Neuron (in vitro differentiated cells): ENCODE measurements at regions not wholly inside any gene's neighbourhood (a gene's known extent, or its start where the extent isn't known, plus 50 kb on each side); places are given as distances from the start of the nearest gene placed in this dataset.
"Not testable (repeated sequence)": the region's sequence is repeated elsewhere in the genome, so short reads cannot be mapped to it uniquely, and the experiment has no call there.

ENCODE experiments used
- H2AFZ ChIP-seq: one replicate; pipeline ENCODE4 v1.6.1; 2013; ENCODE audit warnings: low read depth, mild to moderate bottlenecking, inconsistent platforms, low read length, moderate library complexity
- H3K27me3 ChIP-seq: one replicate; pipeline ENCODE4 v1.6.1; 2013; ENCODE audit warnings: low read length; ENCODE audit not compliant: insufficient read depth
- H3K36me3 ChIP-seq: one replicate; pipeline ENCODE4 v1.6.1; 2013; ENCODE audit warnings: low read length; ENCODE audit not compliant: insufficient read depth
- H3K4me1 ChIP-seq: one replicate; pipeline ENCODE4 v1.6.1; 2013; ENCODE audit warnings: low read length; ENCODE audit not compliant: insufficient read depth
- H3K4me3 ChIP-seq: 2 replicates; pipeline ENCODE4 v1.5.1; 2013; ENCODE audit warnings: mild to moderate bottlenecking, low read length, moderate library complexity
- H3K9me3 ChIP-seq: one replicate; pipeline ENCODE4 v1.6.1; 2013; ENCODE audit warnings: low read length

DNA sequence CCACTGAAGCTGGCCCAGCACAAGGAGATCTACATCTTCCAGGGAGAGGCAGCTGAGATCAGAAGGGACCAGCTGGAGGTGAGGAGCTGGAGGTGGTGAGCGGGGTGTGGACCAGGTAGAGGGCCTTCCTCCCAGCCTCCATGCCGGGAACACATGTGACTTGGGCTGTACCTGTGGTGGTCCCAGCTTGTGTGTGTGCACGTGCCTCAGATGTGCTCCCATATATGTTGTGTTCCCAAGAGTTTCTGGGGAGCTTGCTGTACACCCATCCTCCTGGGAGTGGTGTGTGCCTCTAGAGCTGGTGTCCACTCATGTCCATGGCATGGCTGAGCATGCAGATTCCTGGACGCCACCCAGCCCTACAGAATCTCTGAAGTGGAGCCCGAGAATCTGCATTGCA is 183.7 kb upstream of the AKAP13 start:
- H2AFZ ChIP-seq, H3K36me3 ChIP-seq, H3K4me1 ChIP-seq, H3K9me3 ChIP-seq, H3K27me3 ChIP-seq, H3K4me3 ChIP-seq: not testable (repeated sequence)

DNA sequence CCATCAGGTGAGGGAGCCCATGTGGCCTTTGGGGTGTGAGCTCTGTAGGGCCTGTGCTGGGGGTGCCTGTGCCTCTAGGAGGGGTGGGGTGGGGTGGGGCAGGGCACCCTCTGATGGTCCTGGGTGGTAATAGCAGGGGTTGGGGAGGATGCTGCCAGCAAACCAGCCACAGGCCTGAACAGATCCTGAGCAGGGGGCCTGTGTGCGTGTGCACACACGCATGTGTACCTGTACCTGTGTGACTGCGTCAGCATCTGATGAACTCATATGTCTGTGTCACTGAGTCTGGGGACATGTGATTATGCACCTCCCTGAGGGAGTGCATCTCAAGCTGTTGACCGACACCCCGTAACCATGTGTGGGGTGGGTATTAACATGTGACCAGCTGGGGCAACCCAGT is 182.8 kb upstream of the AKAP13 start:
- not testable (repeated sequence) for H3K4me1 ChIP-seq, H3K27me3 ChIP-seq, H3K4me3 ChIP-seq, H2AFZ ChIP-seq, H3K36me3 ChIP-seq, H3K9me3 ChIP-seq

DNA sequence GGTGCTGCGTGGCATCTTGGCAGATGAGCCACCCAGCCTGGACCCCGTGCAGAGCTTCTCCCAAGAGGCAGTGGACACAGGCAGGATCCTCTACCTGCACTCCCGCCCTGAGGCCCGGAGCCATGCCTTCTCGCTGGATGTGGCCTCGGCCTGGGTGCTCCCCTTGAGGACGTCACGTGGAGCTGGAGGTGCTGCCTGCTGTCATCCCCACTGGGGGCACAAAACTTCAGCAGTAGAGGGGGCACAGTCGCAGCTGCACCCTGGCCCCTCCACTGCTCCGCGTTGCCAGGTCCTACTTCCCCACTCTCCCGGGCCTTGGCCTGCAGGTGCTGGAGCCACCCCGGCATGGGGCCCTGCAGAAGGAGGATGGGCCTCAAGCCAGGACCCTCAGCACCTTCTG is 182.0 kb upstream of the AKAP13 start:
- not testable (repeated sequence) for H3K9me3 ChIP-seq, H3K27me3 ChIP-seq, H3K4me1 ChIP-seq, H3K4me3 ChIP-seq, H3K36me3 ChIP-seq, H2AFZ ChIP-seq

DNA sequence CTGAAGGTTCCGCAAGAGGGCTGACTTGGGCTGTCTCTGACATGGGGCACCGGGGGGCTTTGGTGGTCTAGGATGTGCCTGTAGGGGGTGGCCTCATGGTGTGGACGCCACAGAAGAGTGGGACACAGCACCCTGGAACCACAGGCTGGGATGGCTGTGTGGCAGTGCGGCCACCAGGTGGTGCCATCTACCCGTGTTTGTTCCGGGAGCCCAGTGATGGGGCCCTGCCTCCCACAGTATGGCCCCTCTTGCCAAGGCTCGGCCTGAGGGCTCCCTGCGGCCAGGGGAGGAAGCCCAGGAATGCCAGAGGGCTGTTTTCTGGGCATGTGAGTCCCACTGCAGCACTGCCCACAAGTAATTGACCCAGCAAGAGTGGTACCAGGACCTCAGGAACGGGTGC is 180.2 kb upstream of the AKAP13 start:
- H3K4me1 ChIP-seq, H3K27me3 ChIP-seq, H3K4me3 ChIP-seq, H3K36me3 ChIP-seq, H3K9me3 ChIP-seq, H2AFZ ChIP-seq: not testable (repeated sequence)

DNA sequence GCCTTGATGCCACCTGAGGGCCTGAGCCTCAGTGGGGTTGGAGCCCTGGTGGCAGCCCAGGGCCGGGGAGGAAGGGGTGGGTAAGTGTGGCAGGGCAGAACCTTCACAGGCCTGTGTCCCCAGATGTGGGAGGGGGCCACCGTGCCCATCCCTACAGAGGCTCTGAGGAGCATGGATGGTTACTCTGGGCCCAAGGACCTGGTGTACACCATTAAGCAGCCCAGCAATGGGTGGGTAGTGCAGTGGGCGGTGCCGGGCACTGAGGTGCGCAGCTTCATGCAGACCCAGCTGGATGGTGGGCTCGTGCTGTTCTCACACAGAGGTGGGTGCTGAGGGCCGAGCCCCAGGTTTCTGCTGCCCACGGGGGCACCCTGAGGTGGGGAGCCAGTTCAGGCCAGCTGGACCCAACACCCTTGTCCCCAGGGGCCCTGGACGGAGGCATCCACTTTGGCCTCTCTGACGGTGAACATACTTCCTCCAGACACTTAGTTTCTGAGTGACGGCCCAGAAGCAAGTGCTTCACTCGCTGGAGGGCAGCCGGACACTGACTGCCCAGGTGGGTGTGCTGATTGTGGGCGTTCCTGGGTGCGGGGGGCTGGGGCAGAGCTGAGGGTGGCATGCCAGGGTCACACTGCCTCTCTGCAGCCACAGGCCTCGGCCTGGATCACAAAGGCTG is 179.1 kb upstream of the AKAP13 start:
- H3K4me3 ChIP-seq, H3K9me3 ChIP-seq, H3K36me3 ChIP-seq, H3K27me3 ChIP-seq, H3K4me1 ChIP-seq, H2AFZ ChIP-seq: not testable (repeated sequence)

DNA sequence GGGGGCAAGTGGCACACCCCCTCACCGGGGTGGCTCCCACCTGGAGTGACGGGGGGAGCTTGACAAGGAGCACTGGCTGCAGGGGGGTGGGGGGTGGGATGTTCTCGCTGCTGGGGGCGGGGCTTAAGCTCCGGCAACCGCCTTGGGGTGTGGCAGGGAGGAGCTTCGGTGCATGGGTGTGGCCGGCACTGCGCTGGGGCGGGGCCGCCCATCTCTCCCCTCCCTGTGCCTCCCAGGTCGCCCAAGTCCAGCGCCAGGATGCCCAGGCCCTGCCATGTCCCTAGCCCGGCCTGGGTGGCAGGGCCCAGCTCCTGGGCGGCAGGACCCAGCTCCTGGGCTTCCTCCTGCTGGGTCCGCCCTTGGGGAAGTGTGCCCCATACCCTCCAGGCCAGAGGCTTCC is 175.9 kb upstream of the AKAP13 start:
- not testable (repeated sequence) for H3K9me3 ChIP-seq, H2AFZ ChIP-seq, H3K4me3 ChIP-seq, H3K36me3 ChIP-seq, H3K27me3 ChIP-seq, H3K4me1 ChIP-seq

DNA sequence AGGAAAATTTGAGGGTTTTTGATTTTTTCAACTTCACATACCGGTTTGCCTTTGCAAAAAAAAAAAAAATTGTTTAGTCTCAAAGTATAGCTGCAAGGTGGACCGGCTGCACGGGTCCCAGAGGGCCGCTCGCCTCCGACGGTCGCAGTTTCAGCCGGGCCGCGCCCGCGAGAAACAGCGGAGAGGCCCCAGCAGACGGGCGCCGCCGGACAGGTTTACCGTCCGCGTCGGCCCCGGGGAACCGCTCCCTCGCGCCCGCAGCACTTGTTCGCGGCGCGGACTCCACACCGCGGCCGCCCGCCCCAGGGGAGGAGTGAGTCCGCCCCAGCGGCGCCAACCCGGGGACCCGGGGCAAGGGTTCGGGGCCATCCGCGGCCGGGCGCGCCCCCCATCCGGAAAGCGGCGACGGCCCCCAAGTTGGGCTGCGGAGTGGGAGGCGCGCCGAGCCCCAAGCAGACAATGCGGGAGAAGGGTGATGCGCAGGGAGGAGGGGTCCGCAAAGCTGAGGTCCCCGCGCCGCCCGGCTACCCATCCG is 146.5 kb upstream of the AKAP13 start:
- H3K36me3 ChIP-seq, H3K4me1 ChIP-seq, H2AFZ ChIP-seq, H3K9me3 ChIP-seq, H3K27me3 ChIP-seq: not testable (repeated sequence)
- peak overlapping the region; percentile 43 for H3K4me3 ChIP-seq

DNA sequence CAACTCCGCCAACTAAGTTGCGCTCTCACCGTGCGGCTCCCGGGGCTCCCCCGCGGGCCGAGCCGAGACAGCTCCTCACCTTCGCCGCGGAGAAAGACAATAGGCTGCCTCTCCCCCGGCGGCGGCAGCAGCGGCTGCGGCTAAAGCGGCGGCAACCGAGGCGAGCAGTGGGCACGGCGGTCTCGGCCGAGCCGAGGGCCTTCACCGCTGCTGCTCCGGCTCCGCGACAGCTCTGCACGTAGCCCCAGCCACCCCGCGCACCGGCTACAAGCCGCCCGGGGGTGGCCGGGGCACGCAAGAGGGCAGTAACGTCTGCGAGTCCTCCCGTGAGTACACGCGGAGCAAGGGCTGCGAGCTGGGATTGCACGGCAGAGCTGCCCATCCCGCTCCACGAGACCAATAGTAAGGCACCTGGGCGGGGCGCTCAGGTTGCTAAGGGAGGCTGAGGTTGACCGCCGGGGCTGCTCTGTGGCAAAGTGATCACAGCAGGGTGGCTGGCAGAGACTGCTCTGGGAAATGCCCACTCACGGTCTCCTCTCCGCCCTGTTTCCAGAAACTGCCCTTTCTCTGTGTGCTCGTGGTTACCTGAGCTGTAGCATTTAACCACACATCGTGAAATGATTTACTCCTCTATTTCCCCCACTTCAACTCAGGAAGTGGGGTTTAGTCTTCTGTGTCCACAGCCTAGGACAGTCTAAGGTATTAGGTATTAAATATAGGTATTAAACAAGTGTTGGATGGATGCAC is 145.8 kb upstream of the AKAP13 start:
- not testable (repeated sequence) for H3K36me3 ChIP-seq, H3K27me3 ChIP-seq, H3K9me3 ChIP-seq, H2AFZ ChIP-seq, H3K4me1 ChIP-seq
- peak overlapping the region; percentile 38 for H3K4me3 ChIP-seq

DNA sequence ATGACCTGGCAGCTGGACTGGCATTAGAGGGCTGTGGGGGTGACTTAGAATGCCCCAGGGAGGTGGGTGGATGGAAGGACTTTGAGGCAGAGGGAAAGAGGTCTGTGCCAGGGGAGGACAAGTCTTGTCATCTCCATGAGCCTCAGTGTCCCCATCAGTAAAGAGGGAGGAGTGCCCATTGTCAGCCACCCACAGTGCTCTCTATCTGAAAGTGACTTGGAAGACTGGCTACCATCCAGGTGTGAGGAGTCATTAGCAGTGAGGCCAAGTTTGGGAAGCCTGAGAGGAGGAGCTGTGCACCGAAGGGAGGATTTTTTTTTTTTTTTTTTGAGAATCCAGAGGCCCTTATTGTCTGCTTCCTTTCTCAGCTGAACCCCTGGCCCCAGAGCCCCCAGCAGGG is 136.3 kb upstream of the AKAP13 start:
- not testable (repeated sequence) for H3K4me1 ChIP-seq, H3K4me3 ChIP-seq, H3K27me3 ChIP-seq, H3K9me3 ChIP-seq, H2AFZ ChIP-seq, H3K36me3 ChIP-seq

DNA sequence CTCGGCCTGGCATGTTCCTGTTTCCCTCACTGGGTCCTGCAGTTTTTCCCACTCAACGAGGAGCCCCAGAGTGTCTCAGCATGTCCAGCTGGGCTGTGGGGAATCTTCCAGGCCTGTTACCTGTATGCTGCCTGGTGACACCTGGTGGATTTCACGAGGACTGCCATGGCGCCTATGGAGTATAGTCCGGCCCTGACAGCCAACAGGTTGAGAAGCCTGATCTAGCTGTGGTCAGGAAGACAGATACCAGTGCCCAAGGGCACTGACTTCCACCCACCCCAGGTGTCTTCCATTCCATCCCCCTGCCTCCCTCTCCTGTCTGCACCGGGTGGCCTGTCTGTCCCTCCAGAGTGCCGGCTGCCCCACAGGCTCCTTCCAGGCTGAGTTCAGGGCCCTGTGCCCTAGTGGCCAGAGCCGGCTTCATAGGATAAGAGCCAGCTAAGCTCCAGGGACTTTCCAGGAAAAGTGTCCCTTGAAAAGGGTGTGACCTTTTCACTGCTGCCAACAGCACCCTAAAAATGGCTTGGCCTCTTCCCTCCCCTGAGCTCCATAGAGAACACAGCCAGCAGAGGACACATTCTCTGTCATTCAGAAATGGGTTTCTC is 129.4 kb upstream of the AKAP13 start:
- not testable (repeated sequence) for H3K9me3 ChIP-seq, H3K4me3 ChIP-seq, H2AFZ ChIP-seq, H3K4me1 ChIP-seq, H3K27me3 ChIP-seq, H3K36me3 ChIP-seq

DNA sequence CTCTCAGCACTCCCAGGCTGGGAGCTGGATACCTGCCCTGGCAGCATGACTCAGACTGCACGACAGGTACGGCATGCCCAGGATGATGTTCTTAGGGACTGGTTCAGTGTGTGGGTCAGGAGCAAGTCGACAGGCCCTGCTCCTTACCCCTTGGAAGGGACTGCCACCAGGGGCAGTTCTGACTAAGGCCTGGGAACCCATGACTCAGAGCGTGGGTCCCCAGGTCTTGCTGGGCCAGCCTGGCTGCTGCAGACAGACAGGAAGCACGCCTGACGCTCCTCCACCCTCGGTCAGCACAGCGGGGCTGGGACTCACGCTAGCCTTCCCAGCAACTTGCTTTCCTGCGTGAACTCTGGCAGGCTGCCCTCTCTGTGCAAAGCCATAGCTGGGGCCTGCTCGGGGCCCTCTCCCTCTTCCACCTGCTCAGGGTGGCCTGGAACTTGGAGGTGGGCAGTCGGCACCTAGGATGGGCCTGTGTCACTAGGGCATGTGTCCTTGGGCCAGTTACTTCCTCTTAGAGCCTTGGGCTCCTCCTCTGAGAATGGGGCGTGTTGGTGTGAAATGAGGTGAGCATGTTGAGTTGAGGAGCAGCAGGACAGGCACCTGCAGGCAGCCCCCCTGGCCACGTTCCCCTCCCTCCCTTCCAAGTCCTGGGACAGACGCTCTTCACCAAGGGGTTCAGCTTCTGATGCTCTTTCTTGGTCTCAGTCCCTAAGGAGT is 127.0 kb upstream of the AKAP13 start:
- H3K36me3 ChIP-seq, H3K4me3 ChIP-seq, H3K4me1 ChIP-seq, H3K27me3 ChIP-seq, H2AFZ ChIP-seq, H3K9me3 ChIP-seq: not testable (repeated sequence)

DNA sequence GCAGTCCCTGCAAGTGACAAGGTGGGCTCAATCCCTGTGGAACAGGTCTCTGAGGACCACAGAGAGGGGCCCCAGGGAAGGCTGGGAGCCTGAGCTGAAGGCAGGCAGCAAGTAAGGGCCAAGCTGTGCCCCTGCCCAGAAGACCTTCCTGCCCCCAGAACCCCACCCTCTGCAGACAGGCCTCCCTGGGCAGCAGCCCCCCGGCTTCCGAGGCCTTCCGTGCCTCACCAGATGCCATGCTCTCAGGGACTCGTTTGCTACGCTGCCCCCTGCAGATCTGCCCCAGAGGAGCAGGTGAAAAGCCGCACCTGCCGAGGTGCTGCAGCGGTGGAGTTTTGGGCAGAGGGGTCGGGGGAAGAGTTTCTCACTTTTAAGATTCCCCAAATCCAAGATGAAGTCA is 125.4 kb upstream of the AKAP13 start:
- not testable (repeated sequence) for H3K4me3 ChIP-seq, H3K36me3 ChIP-seq, H2AFZ ChIP-seq, H3K4me1 ChIP-seq, H3K9me3 ChIP-seq, H3K27me3 ChIP-seq

DNA sequence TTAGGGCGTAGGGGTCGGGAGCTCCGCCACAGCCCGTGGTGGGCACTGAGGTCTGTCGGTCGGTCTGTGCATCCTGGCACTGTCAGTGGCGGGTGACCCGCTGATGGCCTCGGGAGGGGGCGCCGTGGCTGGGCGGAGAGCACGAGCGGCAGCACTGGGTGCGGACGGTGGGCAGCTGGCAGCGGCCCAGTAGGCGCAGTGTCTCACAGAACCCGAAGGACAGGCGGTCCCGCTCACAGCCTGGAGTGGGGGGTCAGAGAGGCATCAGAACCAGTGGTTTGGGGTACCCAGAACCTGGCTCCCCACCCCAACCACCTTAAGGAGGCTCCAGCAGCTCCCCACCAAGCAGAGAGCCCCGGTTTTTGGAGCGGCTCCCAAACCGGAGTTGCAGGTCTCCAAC is 124.9 kb upstream of the AKAP13 start:
- H2AFZ ChIP-seq, H3K4me3 ChIP-seq, H3K9me3 ChIP-seq, H3K36me3 ChIP-seq, H3K27me3 ChIP-seq, H3K4me1 ChIP-seq: not testable (repeated sequence)
